ENCODE measurements at regions not wholly inside any gene's neighbourhood (a gene's known extent, or its start where the extent isn't known, plus 50 kb on each side); places are given as distances from the start of the nearest gene placed in this dataset.

DNA sequence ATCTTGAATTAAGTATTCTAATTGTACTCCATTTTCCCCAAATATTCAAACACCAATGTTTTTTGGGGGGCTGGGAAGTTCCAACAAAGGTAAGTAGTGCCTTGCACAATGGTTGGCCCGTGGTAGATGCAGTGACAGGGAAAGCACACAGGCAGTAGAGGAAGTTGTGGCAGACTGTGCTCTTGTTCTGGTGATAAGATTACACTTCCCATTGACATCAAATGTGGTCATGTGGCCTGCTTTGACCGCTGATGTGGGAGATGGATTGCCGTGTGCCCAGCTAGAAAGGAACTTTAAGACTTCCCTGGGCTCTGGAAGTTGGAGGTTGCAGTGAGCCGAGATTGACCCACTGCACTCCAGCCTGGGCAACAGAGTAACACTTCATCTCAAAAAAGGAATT, 223.8 kb downstream of the VRK1 start:
- TF ChIP-seq CREB1 (CRISPR knock-in tag; IDR thresholded peaks at IDR 0.05) (no peak), CTCF (IDR thresholded peaks at IDR 0.05) (no peak), CREM (CRISPR knock-in tag; IDR thresholded peaks at IDR 0.05) (no peak)

Measured in WTC11 (cell line).